A673 (cell line): ENCODE measurements at regions not wholly inside any gene's neighbourhood (a gene's known extent, or its start where the extent isn't known, plus 50 kb on each side); places are given as distances from the start of the nearest gene placed in this dataset.
A peak's percentile ranks its signal among the peaks of the same experiment; 100 is the strongest.

Source experiments
- EZH2 ChIP-seq: fragments of 200-600 bp; sonication (generic); IDR thresholded peaks from 2 replicates; pipeline ENCODE4 v1.6.1; 2017; ENCODE audit warnings: borderline replicate concordance, low read depth, mild to moderate bottlenecking, mixed read lengths, antibody characterized with exemption, low read length; ENCODE audit not compliant: poor library complexity, severe bottlenecking
- TF ChIP-seq, protein P1 (sequence below): fragments of 300-800, 200-600 bp; sonication (generic); conservative IDR thresholded peaks from 2 replicates; pipeline ENCODE4 v1.5.1; 2017; ENCODE audit warnings: low read depth, mild to moderate bottlenecking, antibody characterized with exemption, low read length, moderate library complexity, mixed read lengths

GRCh38 chr5:108451269-108451668 is 69.4 kb upstream of the FBXL17 start:
- TF ChIP-seq, protein P1, sequence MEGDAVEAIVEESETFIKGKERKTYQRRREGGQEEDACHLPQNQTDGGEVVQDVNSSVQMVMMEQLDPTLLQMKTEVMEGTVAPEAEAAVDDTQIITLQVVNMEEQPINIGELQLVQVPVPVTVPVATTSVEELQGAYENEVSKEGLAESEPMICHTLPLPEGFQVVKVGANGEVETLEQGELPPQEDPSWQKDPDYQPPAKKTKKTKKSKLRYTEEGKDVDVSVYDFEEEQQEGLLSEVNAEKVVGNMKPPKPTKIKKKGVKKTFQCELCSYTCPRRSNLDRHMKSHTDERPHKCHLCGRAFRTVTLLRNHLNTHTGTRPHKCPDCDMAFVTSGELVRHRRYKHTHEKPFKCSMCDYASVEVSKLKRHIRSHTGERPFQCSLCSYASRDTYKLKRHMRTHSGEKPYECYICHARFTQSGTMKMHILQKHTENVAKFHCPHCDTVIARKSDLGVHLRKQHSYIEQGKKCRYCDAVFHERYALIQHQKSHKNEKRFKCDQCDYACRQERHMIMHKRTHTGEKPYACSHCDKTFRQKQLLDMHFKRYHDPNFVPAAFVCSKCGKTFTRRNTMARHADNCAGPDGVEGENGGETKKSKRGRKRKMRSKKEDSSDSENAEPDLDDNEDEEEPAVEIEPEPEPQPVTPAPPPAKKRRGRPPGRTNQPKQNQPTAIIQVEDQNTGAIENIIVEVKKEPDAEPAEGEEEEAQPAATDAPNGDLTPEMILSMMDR: peak; percentile 31; the same call in 1 of the 2 replicates
- no peak for TF ChIP-seq EZH2
